ENCODE measurements at regions not wholly inside any gene's neighbourhood (a gene's known extent, or its start where the extent isn't known, plus 50 kb on each side); places are given as distances from the start of the nearest gene placed in this dataset.
"Not testable (repeated sequence)": the region's sequence is repeated elsewhere in the genome, so short reads cannot be mapped to it uniquely, and the experiment has no call there.

- FAIRE-seq, result no peak
Observed at GRCh38 chr15:36008719-36009118, 462.8 kb upstream of the DPH6 start.

- no peak for FAIRE-seq
Observed at GRCh38 chr15:36024031-36024688, 478.2 kb upstream of the DPH6 start.

- no peak for FAIRE-seq
Observed at GRCh38 chr15:36026627-36027283, 480.8 kb upstream of the DPH6 start.

DNA sequence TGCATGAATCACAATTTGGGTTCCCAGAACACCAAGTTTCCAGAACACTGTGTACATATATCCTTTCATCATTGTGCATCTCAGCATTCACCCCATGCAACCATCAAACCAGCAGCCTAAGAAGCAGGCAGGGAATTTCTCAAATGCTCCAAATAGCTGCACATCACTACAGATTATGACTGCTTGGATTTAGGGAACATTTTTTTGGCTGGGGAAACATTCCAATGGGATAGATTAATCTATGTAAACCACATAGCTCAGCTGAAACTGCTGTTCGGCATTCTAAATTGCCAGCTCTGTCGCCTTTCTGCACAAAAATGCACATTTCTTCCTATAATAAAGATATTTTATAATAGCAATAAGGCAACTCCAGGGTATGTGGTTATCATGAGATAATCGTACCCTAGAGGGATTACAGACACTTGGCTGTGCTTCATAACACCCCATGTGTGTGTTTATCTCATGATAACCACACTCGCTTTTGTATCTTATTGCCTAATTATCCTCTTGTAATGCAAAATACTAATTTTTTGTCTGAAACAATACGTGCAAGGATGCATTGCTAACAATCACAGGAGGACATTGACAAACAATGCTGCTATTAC lies 483.7 kb upstream of the DPH6 start:
- no peak for FAIRE-seq

DNA sequence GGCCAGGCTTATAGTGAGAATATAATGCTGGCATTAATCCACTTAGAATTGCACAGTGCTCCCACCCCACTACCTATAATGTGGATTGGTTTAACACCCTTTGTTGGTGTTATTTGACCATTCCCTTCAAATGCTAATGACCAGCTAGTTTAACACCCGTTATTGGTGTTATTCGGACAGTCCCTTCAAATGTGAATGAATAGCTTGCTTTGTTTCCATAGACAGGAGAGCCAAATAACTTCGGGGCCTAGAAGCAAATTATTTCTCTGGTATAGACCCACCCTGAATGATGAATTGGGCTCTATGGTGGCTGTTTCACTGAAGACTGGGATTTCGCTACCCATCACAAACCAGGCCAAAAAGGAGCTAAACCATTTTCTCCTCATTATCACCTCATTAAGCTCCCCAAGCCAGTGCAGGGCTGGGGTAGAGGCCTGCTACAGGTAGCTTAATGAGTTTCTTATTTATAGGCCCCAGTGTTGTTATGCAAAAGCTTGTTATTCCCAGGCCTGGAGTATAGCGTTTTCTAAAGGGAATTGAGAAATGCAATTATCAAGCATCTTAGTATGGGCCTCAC lies 494.1 kb upstream of the DPH6 start:
- FAIRE-seq, result no peak

GRCh38 chr15:36047018-36047716 lies 501.2 kb upstream of the DPH6 start:
- FAIRE-seq, result not testable (repeated sequence)

DNA sequence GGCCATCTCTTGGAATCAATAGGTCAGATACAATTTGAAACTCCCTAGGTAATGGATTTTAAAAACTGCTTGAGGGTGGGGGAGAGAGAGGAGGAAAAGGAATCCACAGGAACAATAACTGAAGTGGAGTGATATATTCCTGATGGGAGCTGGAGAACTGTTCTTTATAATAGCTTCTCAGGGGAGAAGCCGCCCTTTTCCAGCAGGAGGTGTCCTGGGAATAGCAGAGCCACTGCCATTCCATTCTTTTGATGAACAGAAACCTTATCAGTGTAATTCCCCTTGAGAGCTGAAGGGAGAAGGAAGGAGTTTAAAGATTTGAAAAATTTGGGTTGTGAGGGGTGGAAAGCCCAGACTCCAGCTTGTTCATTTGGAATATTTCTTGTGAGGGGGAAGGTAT lies 504.9 kb upstream of the DPH6 start:
- FAIRE-seq, result no peak

GRCh38 chr15:36052641-36053040 lies 506.7 kb upstream of the DPH6 start:
- FAIRE-seq, result not testable (repeated sequence)

GRCh38 chr15:36053746-36054145 lies 507.8 kb upstream of the DPH6 start:
- no peak for FAIRE-seq

- no peak for FAIRE-seq
Observed at GRCh38 chr15:36059596-36059995, 513.6 kb upstream of the DPH6 start.

GRCh38 chr15:36062357-36062756 lies 516.4 kb upstream of the DPH6 start:
- no peak for FAIRE-seq

- no peak for FAIRE-seq
Observed at GRCh38 chr15:36066757-36067156, 512.7 kb upstream of the CDIN1 start.

- no peak for FAIRE-seq
Observed at GRCh38 chr15:36067483-36068274, 511.7 kb upstream of the CDIN1 start.

DNA sequence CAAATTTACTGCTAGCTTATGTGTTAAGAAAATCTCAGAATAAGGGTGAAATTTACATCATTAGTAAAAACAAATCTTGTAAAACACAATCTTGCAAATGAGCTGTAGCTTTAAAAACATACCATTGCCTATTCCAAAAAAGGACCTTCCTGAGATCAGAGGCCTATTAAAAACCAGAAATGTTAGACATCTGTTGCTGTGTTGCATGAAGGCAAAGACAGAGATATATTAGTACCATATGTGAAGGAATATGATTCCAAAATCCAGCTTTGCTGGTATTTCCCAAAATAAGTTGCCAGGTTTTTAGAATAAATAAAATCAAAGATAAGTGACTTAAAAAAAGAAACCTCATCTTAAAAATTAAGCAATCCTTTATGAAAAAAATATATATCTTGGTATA lies 504.1 kb upstream of the CDIN1 start:
- FAIRE-seq, result peak; percentile 68

DNA sequence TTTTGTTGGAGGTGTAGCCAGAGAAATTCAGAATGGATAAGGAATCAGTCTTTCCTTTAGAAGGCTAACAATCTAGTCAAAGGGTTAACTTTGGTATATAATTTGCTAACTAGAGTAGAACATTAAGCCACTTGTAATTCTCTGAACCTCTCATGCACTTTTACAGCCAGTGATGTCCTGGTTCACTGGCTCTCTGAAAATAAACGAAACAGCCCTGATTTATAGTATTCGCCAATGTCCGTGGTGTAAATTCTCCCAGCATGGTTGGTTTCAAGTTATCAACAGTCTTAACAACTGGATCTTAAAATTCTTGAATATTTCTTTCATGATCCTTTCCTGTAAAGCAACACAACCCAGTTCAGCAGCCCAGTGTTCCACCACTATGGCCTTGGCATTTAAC lies 500.4 kb upstream of the CDIN1 start:
- FAIRE-seq, result no peak

- no peak for FAIRE-seq
Observed at GRCh38 chr15:36080759-36081158, 498.7 kb upstream of the CDIN1 start.

DNA sequence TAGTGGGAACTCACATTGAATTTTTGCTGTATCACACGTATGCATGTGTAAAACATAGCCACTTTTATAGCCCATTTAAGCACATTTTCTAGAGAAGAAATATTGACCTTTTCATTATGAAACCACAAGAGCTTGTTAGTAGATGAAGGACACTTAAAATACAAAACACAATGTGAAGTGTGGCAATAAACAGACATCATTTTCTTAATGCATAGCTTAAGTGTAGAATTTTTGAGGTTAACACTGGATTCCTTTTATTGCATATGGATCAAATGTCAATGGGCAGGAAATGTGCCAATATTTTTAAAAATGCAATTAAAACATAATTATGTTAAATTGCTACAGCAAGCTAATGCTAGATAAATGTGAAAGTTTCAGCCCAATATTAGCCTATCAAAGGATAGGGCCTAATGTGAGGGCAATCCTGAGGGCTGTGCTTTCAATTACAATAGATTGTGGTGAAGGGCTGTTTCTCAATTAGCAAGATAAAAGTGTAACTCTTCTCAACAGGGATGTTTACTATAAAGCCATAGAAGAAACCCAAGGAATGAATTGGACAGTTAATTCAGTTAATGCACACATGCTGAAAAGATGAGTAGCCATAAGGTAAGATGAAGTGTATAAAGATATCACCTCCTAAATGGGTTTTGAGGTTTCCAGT lies 489.0 kb upstream of the CDIN1 start:
- no peak for FAIRE-seq

DNA sequence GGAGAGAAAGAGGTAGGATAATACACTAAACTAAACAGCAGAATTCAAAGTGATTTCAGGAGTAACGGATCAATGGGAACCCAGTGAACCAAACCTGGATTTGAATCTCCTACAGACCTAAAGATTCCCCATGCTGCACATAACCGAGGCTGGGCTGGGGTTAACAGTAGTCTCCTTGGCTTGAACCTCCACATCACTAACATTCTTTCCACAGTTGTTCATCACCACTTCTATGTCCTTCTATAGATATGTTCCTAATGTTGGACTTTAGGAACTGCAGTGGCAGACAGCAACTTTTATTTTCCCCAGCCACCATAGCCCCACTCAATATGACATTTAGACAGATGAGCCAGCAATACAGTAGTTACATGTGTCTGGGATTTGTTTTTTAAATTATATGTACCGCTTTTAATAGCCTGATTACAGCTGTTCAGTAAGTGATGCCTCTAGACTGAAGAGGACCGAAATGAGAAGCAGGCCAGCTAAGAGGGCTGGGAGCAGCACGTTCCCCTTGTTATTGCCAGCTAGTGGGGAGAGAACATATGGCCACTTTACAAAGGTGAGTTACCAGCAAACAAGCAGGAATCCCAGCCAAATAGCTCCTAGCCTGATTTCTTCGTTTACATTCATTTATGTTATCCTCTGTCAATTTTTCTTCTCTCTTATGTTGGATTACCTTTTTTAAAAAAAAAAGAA lies 472.6 kb upstream of the CDIN1 start:
- FAIRE-seq, result no peak

GRCh38 chr15:36108541-36108940 lies 470.9 kb upstream of the CDIN1 start:
- no peak for FAIRE-seq

DNA sequence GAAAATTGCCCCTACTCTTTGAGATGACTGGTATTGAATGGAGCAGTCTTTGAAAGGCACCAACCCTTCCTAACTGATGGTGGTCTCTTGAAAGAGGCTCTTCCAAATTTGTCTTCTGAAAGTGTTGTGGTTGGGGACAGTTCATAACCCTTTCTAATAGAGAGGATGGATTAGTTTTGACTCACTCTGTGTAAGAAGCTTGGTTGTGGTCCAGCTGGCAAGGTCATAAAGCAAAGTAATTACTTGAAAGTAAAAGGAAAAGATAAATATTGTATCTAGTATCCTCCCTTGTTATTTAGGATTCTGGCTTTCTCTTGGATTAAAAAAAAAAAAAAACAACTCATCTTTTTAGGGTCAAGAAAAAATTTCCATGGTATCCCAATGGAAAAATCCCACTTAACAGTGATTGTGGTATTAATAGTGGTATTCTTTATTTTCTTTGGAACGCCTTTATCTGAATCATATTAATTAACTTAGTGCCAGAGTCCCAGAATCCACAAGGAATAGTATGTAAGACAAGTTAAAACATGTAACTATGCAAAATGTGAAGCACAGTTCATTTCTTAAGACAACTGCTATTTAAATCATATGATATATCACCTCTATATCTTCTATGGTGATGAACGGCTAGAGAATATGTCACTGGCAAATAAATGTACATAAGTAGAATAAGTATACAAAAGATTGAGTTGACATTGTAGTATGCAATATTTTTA lies 469.3 kb upstream of the CDIN1 start:
- no peak for FAIRE-seq

- FAIRE-seq, result no peak
Observed at GRCh38 chr15:36110659-36110993, 468.8 kb upstream of the CDIN1 start.

Data from endometrium (tissue), 2 donors.